ENCODE measurements at regions not wholly inside any gene's neighbourhood (a gene's known extent, or its start where the extent isn't known, plus 50 kb on each side); places are given as distances from the start of the nearest gene placed in this dataset.

GRCh38 chr17:12388226-12388625, 277.5 kb upstream of the MYOCD start:
- peak; percentile 57 for DNase-seq

- DNase-seq: no peak
Observed at GRCh38 chr17:12389421-12389820, 276.3 kb upstream of the MYOCD start.

GRCh38 chr17:12390631-12391030, 275.1 kb upstream of the MYOCD start:
- no peak for DNase-seq

- DNase-seq: no peak
Observed at GRCh38 chr17:12391468-12391867, 274.2 kb upstream of the MYOCD start.

GRCh38 chr17:12395733-12396354, 269.8 kb upstream of the MYOCD start:
- no peak for DNase-seq

- no peak for DNase-seq
Observed at GRCh38 chr17:12398441-12399051, 267.1 kb upstream of the MYOCD start.

GRCh38 chr17:12402963-12403622, 262.6 kb upstream of the MYOCD start:
- DNase-seq: peak; percentile 56

GRCh38 chr17:12403881-12404398, 261.8 kb upstream of the MYOCD start:
- no peak for DNase-seq

GRCh38 chr17:12406623-12407215, 259.0 kb upstream of the MYOCD start:
- no peak for DNase-seq

GRCh38 chr17:12407495-12408252, 258.0 kb upstream of the MYOCD start:
- no peak for DNase-seq

- DNase-seq: no peak
Observed at GRCh38 chr17:12409082-12409481, 256.6 kb upstream of the MYOCD start.

- no peak for DNase-seq
Observed at GRCh38 chr17:12410717-12411116, 255.0 kb upstream of the MYOCD start.

- DNase-seq: peak; percentile 52
Observed at GRCh38 chr17:12415031-12415430, 250.7 kb upstream of the MYOCD start.

- DNase-seq: no peak
Observed at GRCh38 chr17:12421077-12421476, 244.6 kb upstream of the MYOCD start.

GRCh38 chr17:12421646-12422306, 243.9 kb upstream of the MYOCD start:
- DNase-seq: no peak

GRCh38 chr17:12422651-12423050, 243.0 kb upstream of the MYOCD start:
- DNase-seq: no peak

GRCh38 chr17:12423337-12423736, 242.4 kb upstream of the MYOCD start:
- no peak for DNase-seq

GRCh38 chr17:12429116-12429515, 236.6 kb upstream of the MYOCD start:
- DNase-seq: no peak

- no peak for DNase-seq
Observed at GRCh38 chr17:12431188-12431587, 234.5 kb upstream of the MYOCD start.

GRCh38 chr17:12438212-12438611, 227.5 kb upstream of the MYOCD start:
- DNase-seq: no peak

GRCh38 chr17:12438813-12439586, 226.7 kb upstream of the MYOCD start:
- DNase-seq: no peak

GRCh38 chr17:12445331-12445730, 220.4 kb upstream of the MYOCD start:
- DNase-seq: no peak
